GM18873 (cell line): ENCODE measurements at regions not wholly inside any gene's neighbourhood (a gene's known extent, or its start where the extent isn't known, plus 50 kb on each side); places are given as distances from the start of the nearest gene placed in this dataset.
"Not testable (repeated sequence)": the region's sequence is repeated elsewhere in the genome, so short reads cannot be mapped to it uniquely, and the experiment has no call there.

ENCODE experiments used
- ATAC-seq: cut with Tn5 transposase; IDR thresholded peaks from one replicate; pipeline ENCODE4 v1.9.1; 2021; ENCODE audit warnings: mild to moderate bottlenecking, moderate library complexity, moderate number of reproducible peaks; ENCODE audit not compliant: unreplicated experiment, low FRiP score

GRCh38 chr11:96967616-96968015 is 577.8 kb downstream of the JRKL start:
- ATAC-seq, result no peak

GRCh38 chr11:96969251-96969650 is 579.4 kb downstream of the JRKL start:
- ATAC-seq, result no peak

GRCh38 chr11:96978751-96979150 is 588.9 kb downstream of the JRKL start:
- ATAC-seq, result no peak

GRCh38 chr11:96986516-96986915 is 596.7 kb downstream of the JRKL start:
- no peak for ATAC-seq

- no peak for ATAC-seq
Observed at GRCh38 chr11:96990914-96991313, 601.1 kb downstream of the JRKL start.

DNA sequence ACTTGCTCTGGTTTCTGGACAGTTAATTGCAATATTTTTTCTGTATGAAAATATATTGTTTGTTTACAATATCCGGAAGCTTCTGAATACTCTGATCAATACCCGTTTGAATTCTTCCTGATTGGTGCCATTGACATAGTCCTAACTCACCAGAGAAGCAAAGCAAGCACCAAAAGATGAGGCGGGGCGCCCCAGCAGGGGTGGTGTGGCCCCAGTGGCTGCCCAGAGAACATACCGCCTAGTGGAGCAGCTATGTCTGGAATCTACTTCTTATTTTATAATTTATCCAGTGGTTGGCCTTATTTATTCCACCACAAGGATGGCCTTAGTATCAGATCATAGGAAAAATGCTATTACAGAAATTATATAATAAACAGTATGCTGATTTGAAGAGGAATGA is 610.7 kb downstream of the JRKL start:
- ATAC-seq, result no peak

DNA sequence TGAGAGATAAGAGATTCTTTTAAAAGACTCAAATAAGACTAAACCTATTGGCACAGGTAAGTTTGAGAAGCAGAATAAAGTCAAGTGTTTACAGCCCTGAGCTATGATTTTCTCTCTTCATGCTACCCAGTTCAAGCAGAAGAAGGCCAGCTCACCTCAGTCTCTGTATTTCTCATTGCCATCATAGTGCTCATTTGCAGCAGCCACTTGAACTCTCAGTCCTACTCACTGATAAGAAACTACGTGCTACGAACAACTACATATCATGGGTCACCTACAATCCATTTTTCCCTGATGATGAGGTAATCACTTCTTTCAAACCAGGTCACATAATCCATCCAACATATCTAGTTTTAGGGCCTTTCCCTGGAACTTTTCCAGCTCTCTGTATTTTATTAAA is 617.5 kb downstream of the JRKL start:
- no peak for ATAC-seq

- no peak for ATAC-seq
Observed at GRCh38 chr11:97009613-97010012, 619.8 kb downstream of the JRKL start.

GRCh38 chr11:97010997-97011396 is 621.2 kb downstream of the JRKL start:
- ATAC-seq, result not testable (repeated sequence)

GRCh38 chr11:97015327-97015726 is 625.5 kb downstream of the JRKL start:
- ATAC-seq, result no peak

- no peak for ATAC-seq
Observed at GRCh38 chr11:97019305-97019704, 629.5 kb downstream of the JRKL start.

DNA sequence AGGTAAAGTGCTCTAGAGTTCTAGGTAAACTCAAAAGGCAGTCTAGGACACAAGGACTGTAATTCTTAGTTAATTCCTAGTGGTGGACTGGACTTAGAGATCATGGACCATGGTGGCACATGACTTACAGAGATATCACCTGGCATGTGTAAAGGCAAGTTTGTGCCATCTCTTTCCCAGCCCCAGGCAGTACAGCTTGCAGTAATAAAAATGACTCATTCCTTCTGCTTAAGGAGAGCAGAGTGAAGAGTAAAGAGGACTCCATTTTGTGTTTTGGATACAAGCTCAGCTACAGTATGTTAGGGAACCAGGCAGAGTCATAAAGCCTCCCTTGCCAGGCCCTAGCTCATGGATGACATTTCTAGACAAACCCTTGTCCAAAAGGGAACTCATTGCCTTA is 629.9 kb downstream of the JRKL start:
- no peak for ATAC-seq

DNA sequence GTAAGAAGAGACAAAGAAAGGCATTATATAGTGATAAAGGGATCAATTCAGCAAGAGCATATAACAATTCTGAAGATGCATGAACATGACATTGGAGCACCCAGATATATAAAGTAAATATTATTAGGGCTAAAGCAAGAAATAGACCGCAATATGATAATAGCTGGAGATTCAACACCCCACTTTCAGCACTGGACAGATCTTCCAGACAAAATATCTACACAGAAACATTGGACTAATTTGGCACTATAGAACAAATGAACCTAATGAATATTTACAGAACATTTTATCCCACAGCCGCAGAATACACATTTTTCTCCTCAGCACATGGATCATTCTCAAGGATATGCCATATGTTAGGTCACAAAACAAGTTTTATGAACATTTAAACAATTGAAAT is 633.1 kb downstream of the JRKL start:
- ATAC-seq, result no peak

- ATAC-seq, result no peak
Observed at GRCh38 chr11:97028836-97029406, 639.1 kb downstream of the JRKL start.

- no peak for ATAC-seq
Observed at GRCh38 chr11:97033178-97033577, 643.4 kb downstream of the JRKL start.

DNA sequence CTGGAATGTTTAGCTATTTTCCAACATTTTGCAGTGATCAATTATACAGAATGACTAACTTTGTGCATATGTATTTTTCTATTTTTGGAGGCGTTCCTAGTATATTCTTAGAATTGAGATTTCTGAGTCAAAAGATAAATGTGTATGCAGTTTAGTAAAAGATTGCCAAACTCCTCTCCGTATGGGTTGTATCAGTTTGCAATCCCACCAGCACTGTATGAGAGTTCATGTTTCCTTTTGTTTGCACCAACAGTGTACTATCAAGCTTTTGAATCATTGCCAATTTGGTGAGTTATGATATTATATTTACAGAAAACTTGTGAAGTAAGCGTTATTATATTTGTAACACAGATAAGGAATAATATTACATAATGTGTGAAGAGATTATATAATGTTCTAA is 658.7 kb downstream of the JRKL start:
- ATAC-seq, result no peak

DNA sequence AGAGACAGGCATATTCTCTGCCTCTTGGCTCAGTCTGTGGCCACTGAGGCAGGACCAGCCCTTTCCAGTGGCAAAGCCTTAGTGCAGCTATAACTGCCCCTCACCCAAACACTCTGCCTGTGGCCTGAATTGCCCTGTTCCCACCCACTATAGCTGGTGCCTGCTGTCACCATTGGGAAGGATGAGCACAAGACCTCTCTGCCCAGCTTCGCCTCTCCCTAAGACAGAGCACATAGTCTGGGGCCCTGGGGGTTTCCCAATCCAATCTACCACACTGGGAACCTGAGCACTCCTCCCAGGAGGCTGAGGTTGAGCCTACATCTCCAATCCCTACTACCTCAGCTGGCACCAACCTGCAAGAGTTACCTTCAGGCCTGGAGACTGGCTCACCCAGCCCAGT is 670.4 kb downstream of the JRKL start:
- no peak for ATAC-seq

DNA sequence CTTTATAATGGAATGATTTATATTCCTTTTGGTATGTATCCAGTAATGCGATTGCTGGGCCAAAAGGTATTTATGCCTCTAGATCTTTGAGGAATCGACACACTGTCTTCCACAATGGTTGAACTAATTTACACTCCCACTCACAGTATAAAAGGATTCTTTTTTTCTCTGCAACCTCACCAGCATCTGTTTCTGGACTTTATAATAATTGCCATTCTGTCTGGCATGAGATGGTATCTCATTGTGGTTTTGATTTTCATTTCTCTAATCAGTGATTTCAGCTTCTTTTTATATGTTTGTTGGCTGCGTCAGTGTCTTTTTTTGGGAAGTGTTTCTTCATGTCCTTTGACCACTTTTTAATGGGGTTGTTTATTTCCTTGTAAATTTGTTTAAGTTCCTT is 679.3 kb downstream of the JRKL start:
- no peak for ATAC-seq

DNA sequence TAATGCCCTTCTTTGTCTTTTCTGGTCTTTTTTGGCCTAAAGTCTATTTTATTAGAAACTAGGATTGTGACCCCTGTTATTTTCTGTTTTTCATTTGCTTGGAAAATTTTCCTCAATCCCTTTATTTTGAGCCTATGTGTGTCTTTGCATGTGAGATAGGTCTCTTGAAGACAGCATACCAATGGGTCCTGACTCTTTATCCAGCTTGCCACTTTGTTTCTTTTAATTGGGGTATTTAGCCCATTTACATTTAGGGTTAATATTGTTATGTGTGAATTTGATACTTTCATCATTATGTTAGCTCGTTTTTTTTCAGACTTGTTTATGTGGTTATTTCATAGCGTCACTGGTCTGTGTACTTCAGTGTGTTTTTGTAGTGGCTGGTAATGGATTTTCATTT is 682.6 kb downstream of the JRKL start:
- no peak for ATAC-seq

GRCh38 chr11:97076666-97077065 is 686.9 kb downstream of the JRKL start:
- ATAC-seq, result not testable (repeated sequence)

DNA sequence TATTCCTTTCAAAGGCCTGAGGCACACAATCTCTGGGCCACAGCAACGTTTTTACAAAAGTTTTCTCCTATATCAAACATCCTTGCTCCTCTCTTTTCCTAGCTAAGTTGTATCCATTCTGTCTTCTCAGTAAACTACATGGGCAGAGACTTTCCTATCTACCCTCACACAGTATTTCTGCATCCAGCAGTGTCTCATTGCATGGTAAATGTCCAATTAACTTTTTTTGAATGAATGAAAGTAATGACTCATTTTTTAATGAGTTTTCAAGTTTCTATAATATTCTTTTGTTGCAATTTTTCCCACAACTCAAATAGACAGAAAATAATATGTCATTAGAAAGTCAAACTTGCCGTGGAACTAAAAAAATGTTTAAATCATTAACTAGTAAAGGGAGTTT is 688.6 kb downstream of the JRKL start:
- no peak for ATAC-seq

- no peak for ATAC-seq
Observed at GRCh38 chr11:97079244-97079643, 689.4 kb downstream of the JRKL start.

- no peak for ATAC-seq
Observed at GRCh38 chr11:97087419-97087818, 697.6 kb downstream of the JRKL start.
